OCI-M1 (cell line): ENCODE measurements at regions not wholly inside any gene's neighbourhood (a gene's known extent, or its start where the extent isn't known, plus 50 kb on each side); places are given as distances from the start of the nearest gene placed in this dataset.
A peak's percentile ranks its signal among the peaks of the same experiment; 100 is the strongest.

ENCODE experiments used
- DNase-seq: peaks from one replicate; lab custom pipeline; 2025; lab: John Stamatoyannopoulos, UW

GRCh38 chr7:67683628-67684027 lies 687.0 kb downstream of the TYW1 start:
- DNase-seq: no peak

GRCh38 chr7:67690700-67691099 lies 694.1 kb downstream of the TYW1 start:
- no peak for DNase-seq

- DNase-seq: no peak
Observed at GRCh38 chr7:67692425-67692824, 695.8 kb downstream of the TYW1 start.

GRCh38 chr7:67696124-67696523 lies 699.5 kb downstream of the TYW1 start:
- no peak for DNase-seq

DNA sequence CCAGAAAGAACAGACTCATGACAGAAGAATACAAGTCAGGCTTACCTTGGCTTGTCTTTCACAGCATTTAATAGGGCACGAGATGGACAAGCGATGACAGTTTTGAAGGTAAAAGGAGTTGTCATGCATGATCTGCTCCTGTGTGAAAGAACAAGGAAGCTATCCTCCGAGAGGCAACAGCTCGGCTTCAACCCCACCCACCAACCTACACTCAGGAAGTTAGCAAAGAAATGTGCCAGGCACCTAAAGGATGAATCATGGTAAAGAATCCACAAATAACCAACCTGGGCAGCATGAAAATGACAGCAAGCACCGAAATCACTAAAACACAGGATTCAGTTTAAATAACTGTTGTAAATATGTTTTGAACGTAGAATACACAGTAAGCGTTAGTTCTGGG lies 700.2 kb downstream of the TYW1 start:
- DNase-seq: no peak

DNA sequence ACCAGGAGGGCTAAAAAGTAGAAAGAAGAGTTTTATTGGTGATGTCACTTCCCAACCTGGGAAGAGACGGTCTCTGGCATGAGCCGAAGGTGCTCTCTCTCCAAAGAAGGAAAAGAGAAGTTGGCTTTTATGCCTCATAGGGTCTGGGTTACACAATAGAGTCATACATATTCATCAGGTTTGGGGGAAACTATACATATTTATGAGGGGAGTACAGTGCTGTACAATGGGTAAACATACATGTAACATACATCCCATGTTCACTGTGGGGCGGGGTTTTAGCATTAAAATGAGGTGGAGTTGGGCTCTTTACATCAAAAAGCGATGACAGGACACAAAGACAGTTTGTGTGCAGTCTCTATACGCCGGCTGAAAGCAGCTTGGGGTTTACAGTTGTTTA lies 701.7 kb downstream of the TYW1 start:
- no peak for DNase-seq

DNA sequence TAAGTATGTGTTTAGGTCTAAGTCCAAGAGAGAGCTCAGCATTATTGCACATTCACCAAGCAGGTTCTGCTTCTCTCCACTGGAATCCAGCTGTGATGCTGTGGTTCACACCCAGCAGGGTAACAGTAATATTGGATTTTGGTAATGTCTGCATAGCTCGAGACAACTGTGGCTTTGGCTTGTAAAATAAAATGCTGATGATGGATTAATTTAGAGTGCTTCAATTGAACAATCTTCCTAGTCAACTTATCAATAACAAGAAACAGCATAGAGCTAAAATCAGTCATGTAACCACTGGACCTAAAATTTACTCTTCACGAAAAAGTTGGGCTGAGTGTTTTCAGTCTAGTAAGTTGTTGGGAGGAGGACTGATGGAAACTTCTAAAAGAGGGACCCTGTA lies 709.2 kb downstream of the TYW1 start:
- no peak for DNase-seq

DNA sequence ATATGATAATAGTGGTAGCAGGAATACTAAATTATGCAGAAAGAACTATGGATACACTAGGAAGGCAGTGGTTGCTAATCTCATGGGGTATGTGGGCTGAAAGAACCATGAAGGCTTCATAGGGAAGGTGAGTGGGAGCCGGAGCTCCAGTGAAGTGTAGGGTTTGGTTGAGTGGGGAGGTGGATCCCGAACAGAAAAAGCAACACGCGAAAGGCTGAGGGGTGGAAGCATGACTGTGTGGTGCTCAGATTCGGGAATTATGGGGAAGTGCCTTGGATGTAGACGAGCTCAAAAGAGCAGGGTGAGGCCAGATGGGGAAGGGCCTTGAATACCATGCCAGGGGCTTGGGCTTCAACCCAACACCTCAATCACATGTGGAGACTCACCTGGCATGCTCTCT lies 715.1 kb downstream of the TYW1 start:
- DNase-seq: no peak

GRCh38 chr7:67713451-67714056 lies 716.9 kb downstream of the TYW1 start:
- DNase-seq: no peak

DNA sequence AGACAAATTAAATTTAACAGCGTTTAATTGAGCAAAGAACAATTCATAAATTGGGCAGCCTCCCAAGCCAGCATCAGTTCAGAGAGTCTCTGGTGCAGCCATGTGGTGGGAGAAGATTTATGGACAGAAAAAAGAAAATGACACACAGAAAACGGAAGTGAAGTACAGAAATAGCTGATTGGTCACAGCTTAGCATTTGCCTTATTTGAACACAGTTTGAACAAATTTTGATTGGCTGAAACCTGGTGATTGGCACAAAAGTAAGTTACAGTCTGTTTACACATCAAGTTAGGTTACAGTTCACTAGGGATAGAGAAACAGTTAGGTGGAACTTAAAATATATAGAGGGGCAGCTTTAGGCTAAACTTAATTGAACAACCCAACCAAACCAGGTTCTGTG lies 720.1 kb downstream of the TYW1 start:
- peak; percentile 47 for DNase-seq

- DNase-seq: no peak
Observed at GRCh38 chr7:67723591-67723990, 727.0 kb downstream of the TYW1 start.

DNA sequence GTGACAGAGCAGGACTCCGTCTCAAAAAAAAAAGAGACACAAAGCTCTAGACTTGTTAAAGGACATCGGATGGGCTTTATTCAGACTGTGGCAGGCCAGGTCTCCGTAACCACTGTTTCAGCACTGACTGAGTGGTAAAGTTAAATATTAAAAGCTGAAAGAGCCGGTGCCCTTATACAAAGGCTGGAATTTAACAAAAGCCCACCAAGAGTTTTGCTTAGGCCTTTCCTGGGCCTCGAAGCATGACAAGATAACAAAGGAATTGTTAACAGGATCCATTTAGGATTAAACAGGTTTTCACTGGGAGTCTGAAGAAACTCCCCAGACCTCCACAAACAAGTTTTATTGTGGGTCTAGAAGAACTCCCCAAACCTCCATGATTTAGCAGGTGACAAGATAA lies 727.8 kb downstream of the TYW1 start:
- DNase-seq: no peak

DNA sequence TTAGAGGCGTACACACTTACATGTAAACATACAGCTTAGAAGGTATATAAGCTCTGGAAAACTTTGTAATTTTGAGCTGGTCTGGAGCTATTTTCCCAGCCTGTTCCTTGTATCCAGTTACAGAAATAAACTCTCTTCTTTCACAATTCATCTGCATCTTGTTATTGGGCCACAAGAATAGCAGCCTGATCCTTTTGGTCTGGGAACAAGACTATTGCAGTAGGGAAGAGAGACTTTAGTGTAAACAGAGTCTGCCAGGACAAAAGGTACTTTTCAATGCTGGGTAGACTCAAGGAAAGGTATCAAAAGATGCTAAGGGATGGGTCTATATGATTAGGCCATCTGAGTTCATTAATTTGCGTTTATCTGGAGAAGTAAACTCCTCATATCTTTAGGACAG lies 728.3 kb downstream of the TYW1 start:
- no peak for DNase-seq

DNA sequence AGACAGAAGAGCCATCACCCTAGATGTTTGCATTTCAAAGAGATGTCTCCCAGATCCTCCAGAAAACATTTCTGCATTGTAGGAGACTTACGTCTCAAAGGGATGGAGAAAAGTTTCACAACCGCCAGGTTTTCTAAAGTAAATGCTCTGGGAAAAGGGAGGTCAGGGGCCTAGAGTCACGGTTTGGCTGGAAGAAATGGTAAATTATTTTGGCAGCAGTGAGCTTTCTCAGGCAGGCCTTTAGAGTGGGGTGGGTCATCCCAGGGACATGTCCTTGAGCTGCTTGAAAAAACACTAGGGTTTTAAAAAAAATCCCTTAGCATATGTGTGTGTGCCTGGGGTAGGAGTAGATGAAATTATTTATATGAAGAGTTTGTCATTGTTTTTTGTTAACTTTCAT lies 728.8 kb downstream of the TYW1 start:
- no peak for DNase-seq

DNA sequence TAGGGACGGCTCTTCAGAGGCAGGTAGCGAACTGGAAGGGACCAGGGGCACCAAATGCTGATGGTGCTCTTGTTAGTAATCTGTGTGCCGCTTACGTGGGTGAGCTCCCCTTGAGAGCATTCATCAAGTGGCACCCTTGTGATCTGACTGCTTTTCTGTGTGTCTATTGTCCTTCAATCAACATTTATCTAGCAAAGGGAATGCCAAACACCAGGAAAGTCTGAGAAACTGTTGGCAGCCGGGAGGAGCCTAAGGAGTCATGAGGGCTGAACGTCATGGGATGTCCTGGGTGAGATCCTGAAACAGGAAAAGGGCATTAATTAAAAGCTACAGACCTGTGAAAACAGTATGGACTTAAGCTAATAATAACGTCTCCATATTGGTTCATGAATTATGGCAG lies 733.1 kb downstream of the TYW1 start:
- DNase-seq: no peak

DNA sequence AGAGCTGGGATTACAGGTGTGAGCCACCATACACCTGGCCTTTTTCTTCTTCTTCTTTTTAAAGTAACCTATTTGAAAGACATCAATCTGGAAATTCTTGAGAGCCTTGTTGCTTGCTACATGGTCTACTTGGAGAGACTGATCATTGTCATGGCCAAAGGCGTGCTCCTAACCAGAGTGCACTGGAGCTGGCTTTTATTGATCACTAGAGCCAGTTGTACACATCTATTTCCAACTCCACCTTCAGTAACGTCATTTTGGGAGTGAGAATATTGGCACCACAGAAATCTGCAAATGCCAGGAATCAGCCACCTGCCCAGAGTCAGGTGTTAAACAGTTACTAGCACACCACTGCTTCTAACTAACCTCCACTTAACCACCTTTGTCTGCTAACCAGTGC lies 735.1 kb downstream of the TYW1 start:
- no peak for DNase-seq

- DNase-seq: no peak
Observed at GRCh38 chr7:67732898-67733297, 736.3 kb downstream of the TYW1 start.

GRCh38 chr7:67738145-67738544 lies 741.5 kb downstream of the TYW1 start:
- DNase-seq: no peak

DNA sequence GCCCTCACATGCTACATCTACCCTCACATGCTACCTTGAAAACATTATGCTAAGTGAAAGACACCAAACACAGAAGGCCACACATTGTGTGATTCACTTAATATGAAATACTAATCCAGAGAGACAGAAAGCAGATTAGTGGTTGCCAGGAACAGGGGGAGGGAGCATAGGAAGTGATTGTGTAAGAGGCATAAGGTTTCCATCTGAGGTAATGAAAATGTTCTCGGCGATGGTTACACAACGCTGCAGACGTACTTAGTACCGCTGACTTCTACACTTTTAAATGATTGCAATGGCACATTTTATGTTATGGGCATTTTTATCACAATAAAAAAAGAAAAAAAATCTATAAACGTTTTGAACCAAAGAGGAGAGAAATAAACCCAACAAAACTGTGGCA lies 742.3 kb downstream of the TYW1 start:
- DNase-seq: no peak

GRCh38 chr7:67743501-67743900 lies 746.9 kb downstream of the TYW1 start:
- no peak for DNase-seq

DNA sequence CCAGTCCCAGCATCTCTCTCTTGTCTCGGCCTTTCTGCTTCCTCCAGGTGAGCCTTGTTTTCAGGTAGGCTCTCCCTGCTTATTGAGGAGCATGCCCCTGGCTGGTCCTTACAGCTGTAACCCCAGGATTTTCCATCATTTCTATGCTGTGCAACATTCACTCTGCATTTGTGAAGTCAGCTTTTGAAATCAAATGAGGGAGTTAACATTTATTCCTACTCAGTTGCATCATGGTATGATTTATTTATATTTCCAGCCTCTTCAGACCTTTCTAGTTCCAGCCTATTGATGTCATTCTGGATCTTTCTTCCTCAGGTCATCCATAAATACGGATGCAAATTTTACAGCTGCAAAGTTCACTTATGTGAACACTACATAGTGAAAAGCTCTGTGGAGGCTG lies 755.6 kb downstream of the TYW1 start:
- no peak for DNase-seq

DNA sequence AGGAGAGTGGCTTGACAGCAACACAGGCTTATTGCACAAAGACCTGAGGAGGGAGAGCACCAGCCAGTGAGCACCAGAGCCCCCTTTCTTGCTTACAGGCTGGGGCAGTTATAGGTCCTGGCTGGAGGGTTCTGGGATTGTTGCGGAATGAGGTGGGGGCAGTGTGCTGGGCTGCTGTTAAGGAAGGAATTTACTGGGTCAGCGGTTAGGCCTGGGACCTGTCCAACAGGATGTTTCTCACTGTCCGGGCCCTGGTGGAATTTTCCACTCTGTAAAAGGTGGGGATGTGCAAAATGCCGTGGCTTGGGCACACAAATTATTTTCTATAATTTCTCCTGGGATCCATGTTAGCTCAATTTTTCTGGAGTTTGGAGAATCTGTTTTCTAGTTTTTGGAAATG lies 757.3 kb downstream of the TYW1 start:
- DNase-seq: no peak

GRCh38 chr7:67754651-67755050 lies 758.0 kb downstream of the TYW1 start:
- DNase-seq: no peak

DNA sequence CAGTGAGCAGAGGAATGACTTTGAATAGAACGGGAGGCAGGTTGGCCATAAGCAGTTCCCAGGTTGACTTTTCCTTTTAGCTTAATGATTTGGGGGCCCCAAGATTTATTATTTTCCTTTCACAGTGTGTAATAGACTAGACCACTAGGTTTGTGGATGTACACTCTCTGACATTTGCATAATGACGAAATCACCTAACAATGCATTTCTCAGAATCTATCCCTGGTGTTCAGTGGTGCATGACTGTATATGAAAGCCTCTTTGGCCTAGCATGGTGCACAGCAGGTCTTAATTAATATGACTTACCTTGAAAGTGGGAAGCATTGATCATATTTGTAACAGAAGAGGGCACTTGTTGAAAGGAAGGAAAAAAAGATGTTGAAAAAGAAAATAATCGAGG lies 761.9 kb downstream of the TYW1 start:
- no peak for DNase-seq

GRCh38 chr7:67760971-67761370 lies 764.3 kb downstream of the TYW1 start:
- DNase-seq: no peak
